Mucosa of gallbladder (tissue), 1 donor: ENCODE measurements at regions not wholly inside any gene's neighbourhood (a gene's known extent, or its start where the extent isn't known, plus 50 kb on each side); places are given as distances from the start of the nearest gene placed in this dataset.
"Not testable (repeated sequence)": the region's sequence is repeated elsewhere in the genome, so short reads cannot be mapped to it uniquely, and the experiment has no call there.

Source experiments
- DNase-seq: peaks from one replicate; pipeline ENCODE4 v3.0.0-alpha.2; 2020; ENCODE audit warnings: low spot score
- donor health status: DM: no; HTN: no; CAD: no.

- DNase-seq: no peak
Measured at GRCh38 chr15:31178705-31179104, 77.2 kb upstream of the TRPM1 start.

- DNase-seq: no peak
Measured at GRCh38 chr15:31179693-31180092, 78.2 kb upstream of the TRPM1 start.

- no peak for DNase-seq
Measured at GRCh38 chr15:31193291-31193690, 91.8 kb upstream of the TRPM1 start.

GRCh38 chr15:31195871-31196270, 94.3 kb upstream of the TRPM1 start:
- DNase-seq: no peak

DNA sequence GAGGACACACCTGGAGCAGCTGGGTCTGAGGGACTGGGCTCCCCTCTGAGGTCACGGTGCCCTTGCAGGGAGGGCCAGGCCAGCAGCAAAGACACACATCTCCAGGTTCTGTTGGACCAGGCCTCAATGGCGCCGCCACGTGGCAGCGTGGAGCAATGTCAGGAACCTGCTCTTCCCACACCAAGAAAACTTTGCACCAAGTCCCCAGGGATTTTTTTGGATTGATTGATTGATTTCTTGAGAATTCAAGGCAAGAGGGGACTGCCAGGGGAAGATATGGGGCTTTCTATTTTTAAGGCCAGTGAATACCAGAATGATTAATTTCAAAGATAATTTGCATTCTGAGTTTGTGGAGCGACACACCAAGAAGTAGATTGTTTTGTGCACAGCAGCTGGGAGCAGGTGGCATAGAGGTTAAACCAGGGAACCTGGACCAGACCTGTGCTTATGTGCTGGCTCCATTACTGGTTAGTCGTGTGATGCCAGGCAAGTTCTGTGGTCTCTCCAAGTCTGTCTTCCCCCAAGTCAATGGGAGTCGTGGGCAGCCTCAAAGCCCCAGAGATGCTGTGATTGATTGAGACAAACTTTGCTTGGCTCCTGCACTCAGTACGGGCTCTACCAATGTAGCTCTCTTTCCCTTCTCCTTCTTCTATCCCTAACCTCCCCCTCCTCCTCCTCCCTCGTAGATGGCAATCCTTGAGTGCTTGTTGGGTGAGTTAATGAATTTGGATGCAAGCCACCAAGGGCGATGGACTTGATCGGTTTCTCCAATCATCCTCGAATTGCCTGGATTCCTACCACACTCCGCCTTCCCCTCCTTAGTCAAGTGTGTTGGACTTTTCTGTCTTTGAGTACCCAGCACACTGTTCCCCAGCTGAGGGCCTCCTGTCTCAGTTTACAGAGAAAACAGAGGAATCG, 96.2 kb upstream of the TRPM1 start:
- DNase-seq: no peak

- peak; percentile 80 for DNase-seq
Measured at GRCh38 chr15:31200735-31201151, 99.2 kb upstream of the TRPM1 start.

DNA sequence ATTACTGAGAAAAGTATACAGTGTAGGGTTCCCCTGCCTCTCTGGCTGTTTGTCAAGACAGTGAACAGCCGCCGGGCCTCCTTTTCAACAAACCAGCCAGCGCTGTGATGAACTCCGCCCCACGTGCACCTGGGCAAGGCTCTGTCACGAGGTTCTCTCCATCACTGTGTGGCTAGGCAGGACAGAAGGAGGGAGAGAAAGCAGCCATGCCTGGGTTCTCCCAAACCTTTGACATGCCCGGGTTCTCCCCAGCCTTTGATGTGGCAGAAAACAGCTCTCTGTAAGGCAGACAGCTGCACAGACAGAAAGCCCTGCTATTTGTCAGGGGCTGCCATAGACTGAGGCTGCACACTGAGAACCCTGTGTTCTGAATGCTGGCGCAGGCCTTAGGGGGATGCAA, 101.4 kb upstream of the TRPM1 start:
- DNase-seq: no peak

DNA sequence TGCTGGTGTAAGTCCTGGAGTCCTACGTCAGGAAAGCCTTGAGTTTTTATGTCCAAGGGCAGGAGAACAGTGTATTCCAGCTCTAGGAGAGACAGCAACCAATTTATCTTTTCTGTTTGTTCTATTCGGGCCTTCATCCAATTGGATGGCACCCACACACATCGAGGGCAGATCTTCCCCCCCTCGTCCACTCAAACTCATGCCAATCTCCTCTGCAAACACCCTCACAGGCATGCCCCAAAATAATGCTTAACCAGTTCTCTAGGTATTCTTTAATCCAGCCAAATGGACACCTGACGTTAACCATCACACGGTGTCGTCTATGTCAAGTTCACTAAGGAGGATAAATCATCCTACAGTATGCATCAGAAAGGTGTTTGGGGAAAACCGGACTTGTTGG, 102.5 kb upstream of the TRPM1 start:
- DNase-seq: no peak

- DNase-seq: no peak
Measured at GRCh38 chr15:31206386-31207181, 105.1 kb upstream of the TRPM1 start.

- DNase-seq: no peak
Measured at GRCh38 chr15:31207246-31207645, 105.7 kb upstream of the TRPM1 start.

GRCh38 chr15:31207861-31208260, 106.3 kb upstream of the TRPM1 start:
- DNase-seq: not testable (repeated sequence)

- no peak for DNase-seq
Measured at GRCh38 chr15:31208817-31209216, 107.3 kb upstream of the TRPM1 start.

DNA sequence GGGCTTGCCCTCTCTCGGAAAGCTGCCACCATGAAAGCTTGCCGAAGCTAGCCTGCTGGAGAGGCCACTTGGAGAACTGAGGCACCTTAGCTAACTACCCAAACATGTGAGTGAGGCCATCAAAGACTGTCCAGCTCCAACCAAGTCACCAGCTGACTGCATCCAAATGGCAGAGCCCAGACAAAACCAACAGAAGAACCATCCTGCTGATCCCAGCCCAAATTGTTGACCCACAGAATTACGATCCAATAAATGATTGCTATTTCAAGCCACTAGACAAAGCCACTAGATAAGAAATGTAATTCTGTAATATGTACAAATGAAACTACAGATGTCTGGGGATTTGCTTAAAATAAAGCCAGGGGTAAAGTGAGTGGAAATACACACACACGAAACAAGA, 109.8 kb upstream of the TRPM1 start:
- DNase-seq: no peak

DNA sequence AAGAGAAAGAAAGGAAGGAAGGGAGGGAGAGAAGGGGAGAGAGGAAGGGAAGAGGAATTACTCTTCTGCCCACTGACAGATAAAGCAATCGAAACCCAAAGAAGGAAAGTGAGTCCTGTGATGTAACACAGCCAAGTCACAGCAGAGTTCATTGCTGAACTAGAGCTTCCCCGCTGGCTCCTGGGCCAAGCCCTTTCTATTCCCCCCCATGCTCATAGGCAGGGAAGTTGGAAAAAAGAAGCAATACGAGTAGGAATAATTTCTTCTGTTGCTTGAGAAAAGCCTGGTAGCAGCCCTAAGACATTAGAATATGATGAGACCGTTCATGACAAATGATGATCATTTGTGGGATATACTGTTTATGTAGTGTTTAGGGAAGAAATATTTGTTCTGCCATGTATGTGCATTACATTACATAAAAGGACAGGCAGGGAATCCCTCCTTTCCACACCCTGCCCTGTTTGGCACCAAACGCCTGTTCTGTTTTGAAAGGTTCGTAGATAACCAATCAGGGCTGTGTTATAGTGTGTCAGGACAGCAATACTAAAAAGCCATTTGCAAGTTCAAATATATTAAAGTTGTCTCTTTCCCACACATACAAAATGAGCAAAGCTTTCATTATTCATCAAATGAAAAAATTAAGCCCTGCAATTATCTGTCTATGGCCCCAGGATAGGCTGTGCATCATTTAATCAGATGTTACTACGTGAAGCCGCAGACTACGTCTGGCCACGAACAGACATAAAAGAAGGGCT, 111.0 kb upstream of the TRPM1 start:
- DNase-seq: no peak

DNA sequence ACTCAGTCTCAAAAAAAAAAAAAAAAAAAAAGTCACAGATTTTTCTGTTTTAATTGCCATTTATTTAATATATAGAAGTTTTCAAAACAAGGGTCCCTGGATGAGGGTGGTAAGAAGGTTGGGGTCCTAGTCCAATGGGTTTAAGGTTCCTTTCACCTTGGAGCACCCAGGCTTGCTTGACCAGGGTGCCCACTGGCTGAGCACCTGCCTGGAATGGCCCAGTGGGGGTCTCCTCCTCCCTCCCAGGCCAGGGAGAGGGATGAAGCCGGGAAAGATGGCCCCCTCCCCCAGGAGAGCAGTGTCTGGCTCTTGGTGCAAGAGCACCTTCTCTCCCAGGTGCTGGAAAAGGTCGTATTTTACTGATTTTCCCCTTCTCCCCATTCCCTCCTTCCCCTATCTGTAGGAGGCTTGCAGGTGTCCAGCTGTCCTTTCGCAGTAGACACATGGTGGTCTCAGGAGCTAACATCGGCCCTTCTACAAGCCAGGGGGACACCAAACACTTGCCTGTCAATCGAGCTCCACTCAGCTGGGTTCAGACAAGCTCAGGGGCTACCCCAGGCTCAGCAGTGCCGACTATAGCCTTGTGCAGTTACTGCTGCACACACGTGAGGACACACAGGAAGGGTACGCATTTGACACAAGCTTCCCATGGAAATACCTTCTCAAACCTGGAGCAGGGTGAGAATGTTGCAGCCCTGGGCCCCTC, 112.3 kb upstream of the KLF13 start:
- DNase-seq: no peak

DNA sequence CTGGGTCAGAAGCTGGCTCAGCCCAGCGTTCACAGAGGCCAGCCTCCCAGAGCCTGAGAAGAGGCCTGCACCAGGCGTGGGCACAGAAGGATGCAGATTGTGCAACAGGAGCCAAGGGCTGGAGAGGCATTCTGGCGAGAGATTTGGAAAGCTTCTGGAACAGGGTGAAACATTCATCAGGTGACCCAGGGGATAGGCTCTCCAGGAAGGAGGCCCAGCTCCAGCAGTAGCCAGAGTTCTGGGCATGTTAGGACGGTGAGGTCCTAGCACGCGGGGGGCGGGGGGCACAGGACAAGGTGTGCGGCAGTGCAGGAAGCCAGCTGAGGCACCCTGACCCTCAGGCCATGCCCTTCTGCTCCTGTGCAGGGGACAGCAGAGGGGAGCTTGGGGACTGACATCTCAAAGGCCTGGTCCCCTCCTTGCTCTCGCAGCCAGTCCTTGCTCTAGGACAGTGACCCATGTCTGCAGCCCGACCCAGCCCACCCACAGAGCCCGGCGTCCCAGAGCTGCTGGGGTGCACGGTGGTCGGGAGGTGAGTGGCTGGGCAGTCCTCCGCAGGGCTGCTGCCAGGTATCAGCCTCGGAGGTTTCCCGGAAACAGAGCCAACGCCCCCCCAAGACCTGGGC, 111.7 kb upstream of the KLF13 start:
- DNase-seq: peak; percentile 39

DNA sequence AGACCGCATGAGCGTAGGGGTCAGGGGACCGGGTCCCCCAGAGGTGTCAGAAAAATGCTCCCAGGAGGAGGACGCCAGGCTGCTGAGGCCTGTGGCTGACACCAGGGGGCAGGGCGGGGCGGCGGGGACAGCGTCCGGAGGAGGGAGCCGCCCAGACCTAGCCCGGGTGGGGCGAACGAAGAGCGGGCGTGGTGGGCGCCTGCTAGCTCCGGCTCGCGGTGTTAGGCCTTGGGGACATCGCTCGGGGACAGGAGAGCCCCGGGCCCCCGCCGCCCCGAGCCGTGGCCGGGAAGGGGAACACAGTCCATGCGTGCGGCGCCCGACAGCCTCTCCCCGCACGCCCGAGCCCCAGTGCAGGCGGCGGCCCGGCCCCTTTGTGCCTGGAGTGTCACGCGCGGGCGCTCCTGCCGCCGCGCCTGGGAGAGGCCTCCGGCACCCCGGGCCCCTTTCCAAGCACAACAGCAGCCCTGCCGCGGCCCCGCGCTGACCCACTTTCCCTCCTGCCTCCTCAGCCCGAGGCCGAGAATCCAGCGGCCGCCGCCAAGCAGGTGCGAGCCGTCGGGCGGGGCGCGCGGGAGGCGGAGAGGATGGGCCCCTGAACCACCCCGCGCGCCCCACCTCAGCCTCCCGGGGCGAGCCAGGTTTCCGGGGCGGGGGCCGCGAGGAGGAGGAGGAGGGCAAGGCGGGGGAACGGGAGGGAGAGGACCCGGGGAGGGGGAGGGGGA, 111.0 kb upstream of the KLF13 start:
- peak; percentile 72 for DNase-seq

GRCh38 chr15:31216215-31216911, 110.3 kb upstream of the KLF13 start:
- DNase-seq: peak; percentile 83

DNA sequence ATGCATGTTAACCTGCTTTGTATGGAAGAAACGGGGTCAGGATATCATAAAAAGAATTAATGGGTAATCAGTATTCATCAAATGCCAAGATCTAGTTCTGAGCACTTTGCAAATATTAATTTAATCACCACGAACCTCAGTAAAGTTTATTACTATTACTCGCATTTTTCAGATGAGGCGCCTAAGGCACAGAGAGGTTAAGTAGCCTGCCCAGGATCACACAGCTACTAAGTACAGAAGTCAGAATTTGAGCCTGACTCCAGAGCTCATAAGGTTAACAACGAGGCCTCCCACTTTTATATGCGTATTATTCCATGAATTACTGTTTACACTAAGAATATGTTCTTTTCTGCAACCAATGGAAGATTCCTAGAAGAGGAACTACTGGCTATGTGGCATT, 109.6 kb upstream of the KLF13 start:
- no peak for DNase-seq
